NCI-H82 treated with DMSO at 0.1 percent for 48 hours (cell line): ENCODE measurements at regions not wholly inside any gene's neighbourhood (a gene's known extent, or its start where the extent isn't known, plus 50 kb on each side); places are given as distances from the start of the nearest gene placed in this dataset.

ENCODE experiments used
- DNase-seq: peaks from one replicate; lab custom pipeline; 2025; ENCODE audit not compliant: unreplicated experiment; lab: John Stamatoyannopoulos, UW

DNA sequence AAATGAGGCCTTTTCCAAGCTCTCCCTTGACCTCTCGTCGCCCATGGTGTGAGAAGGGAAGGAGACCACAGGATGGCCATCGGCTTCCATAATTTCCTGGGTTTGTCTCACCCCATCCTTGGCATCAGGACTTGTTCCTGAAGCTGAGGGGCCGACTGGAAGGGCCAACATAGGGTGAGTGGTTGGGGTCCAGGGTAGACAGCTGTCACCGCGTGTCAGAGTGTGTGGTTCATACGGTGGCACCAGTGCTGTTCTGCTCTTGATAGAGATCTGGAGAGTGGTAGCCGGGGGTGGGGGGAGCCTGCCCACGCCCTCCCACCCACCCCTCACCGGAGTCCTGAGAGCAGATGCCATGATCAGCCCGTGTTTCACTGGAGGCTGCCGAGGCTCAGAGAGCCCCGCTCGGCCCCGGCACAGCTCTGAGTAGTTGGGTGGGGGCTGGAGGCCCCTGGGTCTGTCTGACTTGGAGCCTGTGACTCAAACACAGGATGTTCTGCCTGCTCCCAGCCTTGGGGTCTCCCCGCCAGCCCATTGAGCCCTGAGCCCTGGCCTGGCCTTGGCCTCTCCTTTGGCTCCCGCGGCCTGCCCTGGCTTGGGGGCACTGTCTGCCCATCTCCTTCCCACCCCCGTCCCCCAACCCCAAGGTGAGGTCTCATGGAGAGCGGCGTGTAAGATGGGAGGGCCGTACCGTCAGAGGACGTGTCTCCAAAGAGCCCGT, 53.1 kb upstream of the IER5L start:
- DNase-seq, result no peak

GRCh38 chr9:129230302-129230701, 52.2 kb upstream of the IER5L start:
- no peak for DNase-seq
